ENCODE measurements at regions not wholly inside any gene's neighbourhood (a gene's known extent, or its start where the extent isn't known, plus 50 kb on each side); places are given as distances from the start of the nearest gene placed in this dataset.
"Not testable (repeated sequence)": the region's sequence is repeated elsewhere in the genome, so short reads cannot be mapped to it uniquely, and the experiment has no call there.

DNA sequence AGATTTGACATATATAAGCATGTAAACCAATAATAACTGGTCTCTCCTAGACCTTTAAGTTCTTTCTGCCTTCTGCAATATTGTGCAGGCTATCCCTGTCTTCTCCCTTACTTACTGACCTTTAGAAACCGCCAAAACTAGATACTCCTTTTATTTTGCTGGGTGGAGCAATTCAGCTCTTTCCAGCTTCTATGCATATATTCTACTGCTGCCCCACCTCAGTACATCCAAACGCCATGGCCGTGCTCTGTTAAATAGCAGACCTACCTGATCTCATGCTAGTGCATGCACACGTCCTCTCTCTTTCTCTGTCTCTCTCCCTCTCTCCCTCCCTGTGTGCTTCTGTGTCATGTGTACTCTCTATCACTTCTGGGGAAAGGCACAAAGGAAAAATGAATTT is 76.7 kb upstream of the CAPRIN1 start:
- FAIRE-seq (no peak), DNase-seq (ENCODE audit: extremely low spot score, insufficient read length, low read depth) (no peak)

- not testable (repeated sequence) for DNase-seq (ENCODE audit: extremely low spot score, insufficient read length, low read depth); FAIRE-seq
Observed at GRCh38 chr11:33971530-33971929, 79.7 kb upstream of the LMO2 start.

DNA sequence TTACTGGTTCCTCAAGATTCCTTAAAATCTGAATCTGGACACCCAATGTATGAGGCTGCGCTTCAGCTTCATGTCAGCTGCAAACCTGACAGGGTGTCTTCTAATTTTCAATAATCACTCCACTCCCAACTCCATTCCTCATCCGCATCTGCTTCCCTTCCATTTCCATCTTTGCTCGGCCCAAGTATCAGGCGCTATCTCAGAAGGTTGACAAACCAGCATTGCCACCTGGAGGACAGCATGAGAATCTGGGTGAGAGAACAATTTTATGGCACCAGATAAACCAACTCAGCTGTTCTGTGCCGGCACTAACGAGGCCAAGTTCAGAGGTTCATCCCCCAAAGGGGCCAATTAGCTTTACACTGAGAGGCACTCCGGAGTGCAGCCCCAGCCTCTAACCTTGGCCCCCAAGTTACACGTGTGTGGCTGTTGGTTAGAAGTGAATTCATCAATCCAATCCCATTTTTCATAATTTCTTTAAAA is 79.1 kb upstream of the LMO2 start:
- FAIRE-seq: peak; percentile 81
- peak; percentile 33 for DNase-seq (ENCODE audit: extremely low spot score, insufficient read length, low read depth)

GRCh38 chr11:33967451-33967850 is 75.6 kb upstream of the LMO2 start:
- DNase-seq (ENCODE audit: extremely low spot score, insufficient read length, low read depth): no peak
- no peak for FAIRE-seq

DNA sequence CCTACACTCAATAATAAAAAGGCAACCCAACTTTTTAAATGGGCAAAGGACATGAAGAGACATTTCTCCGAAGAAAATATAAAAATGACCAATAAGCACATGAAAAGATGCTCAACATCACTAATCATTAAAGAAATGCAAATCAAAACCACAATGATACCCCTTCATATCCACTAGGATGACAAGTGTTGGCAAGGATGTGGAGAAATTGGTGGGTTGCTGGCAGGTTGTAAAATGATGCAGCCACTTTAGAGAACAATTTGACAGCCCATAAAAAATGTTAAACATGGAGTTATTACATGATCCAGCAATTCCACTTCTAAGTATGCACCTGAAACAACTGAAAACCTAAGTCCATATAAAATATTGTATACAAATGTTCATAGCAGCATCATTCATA is 73.2 kb upstream of the LMO2 start:
- DNase-seq (ENCODE audit: extremely low spot score, insufficient read length, low read depth) (no peak), FAIRE-seq (no peak)

GRCh38 chr11:33959855-33960400 is 68.1 kb upstream of the LMO2 start:
- DNase-seq (ENCODE audit: extremely low spot score, insufficient read length, low read depth) (no peak), FAIRE-seq (no peak)

GRCh38 chr11:33957304-33957917 is 65.5 kb upstream of the LMO2 start:
- DNase-seq (ENCODE audit: extremely low spot score, insufficient read length, low read depth) (no peak), FAIRE-seq (no peak)

DNA sequence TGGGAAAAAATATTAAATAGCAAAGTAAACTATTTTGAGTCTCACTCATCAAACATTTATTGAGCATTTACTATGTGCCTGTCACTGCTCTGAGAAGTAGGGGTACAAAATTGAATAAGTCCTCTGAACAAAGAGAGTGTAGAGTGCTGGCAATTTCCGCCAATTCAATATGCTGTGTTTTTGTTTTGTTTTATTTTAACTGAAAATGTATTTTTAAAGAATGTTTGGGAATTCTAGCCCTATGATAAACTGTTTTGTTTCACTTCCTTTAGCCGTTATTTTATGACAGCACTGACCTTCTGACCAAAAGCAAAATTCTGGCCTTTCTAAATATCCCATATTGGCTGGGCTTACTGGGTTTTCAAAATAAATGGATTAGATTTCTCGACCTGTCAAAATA is 64.7 kb upstream of the LMO2 start:
- no peak for DNase-seq (ENCODE audit: extremely low spot score, insufficient read length, low read depth)

GRCh38 chr11:33953289-33953688 is 61.4 kb upstream of the LMO2 start:
- FAIRE-seq (no peak), DNase-seq (ENCODE audit: extremely low spot score, insufficient read length, low read depth) (no peak)

More for the DNA sequence above, 64.7 kb upstream of the LMO2 start:
- FAIRE-seq: no peak

DNA sequence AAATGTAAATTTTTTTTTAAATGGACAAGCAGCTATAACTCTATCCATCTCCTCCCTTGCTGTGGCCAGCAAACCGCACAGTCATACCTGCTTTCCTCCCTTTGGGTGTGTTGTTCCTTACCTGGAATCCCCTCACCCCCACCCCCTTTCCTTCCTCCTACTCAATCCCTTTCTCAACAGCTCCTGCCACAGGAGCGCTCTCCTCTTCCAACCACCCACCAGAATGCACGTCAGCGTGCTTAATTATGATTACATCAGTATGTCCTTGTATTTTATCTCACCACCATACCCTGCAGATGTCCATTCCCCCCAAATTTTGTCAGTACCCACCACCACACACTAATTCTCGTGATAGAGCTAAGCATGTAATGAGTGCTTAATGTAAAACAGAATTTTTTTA is 60.9 kb upstream of the LMO2 start:
- DNase-seq (ENCODE audit: extremely low spot score, insufficient read length, low read depth) (no peak), FAIRE-seq (no peak)

GRCh38 chr11:33949252-33949913 is 57.5 kb upstream of the LMO2 start:
- no peak for DNase-seq (ENCODE audit: extremely low spot score, insufficient read length, low read depth)
- FAIRE-seq: no peak

DNA sequence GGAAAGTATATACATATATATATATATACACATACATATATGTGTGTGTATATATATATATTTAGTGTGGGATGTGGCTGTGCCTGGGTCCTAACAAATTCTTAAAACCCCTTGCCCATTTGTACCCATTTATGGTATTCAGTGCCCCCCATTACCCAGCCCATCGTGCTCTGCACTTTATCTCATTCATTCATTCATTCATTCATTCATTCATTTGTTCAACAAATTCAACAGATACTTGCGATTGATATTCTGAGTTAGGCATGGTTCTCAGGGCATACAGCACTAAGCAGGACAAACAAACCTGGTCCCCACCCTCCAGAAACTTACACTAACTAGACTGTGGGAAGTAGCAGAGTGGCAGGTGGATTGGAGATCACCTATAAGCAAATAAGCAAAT is 56.6 kb upstream of the LMO2 start:
- DNase-seq (ENCODE audit: extremely low spot score, insufficient read length, low read depth): no peak
- FAIRE-seq: no peak

GRCh38 chr11:33947918-33948317 is 56.0 kb upstream of the LMO2 start:
- not testable (repeated sequence) for FAIRE-seq; DNase-seq (ENCODE audit: extremely low spot score, insufficient read length, low read depth)

- DNase-seq (ENCODE audit: extremely low spot score, insufficient read length, low read depth): no peak
- FAIRE-seq: no peak
Observed at GRCh38 chr11:33946930-33947329, 55.1 kb upstream of the LMO2 start.

DNA sequence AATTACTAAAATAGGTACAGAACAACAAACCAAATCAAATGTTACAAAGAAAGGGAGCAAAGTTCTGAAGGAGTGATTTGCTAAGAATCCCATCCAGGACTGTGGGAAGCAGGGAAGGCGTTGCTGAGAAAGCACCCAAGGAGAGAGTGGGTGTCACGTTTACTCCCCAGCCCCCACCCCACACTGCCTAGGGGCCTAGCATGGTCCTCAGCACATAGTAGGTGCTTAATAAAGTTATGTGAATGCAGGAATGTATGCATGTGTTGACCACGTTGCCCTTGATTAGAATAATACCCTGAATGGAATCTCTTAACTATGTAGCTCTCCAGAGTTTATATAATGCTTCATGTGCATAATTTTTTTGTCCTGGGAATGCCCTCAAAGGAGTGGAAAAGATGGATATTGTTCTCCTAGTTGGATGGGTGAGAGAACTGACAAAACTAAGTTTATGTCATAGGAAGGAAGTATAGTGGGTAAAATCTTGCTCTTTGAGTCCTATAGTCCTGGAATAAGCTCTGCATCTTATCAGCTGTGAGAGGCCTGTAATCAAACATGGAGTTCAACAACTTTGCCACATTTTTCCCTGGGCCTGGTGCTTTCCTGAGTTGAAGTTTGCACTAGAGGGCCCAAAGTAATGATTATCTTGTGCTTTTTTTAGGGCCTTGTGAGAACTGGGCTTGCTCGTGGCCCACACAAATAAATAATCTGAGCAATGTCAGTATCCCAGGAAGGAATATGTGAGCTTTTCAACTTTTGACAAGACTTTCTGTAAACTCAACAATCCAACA is 53.8 kb upstream of the LMO2 start:
- DNase-seq (ENCODE audit: extremely low spot score, insufficient read length, low read depth): no peak

GRCh38 chr11:33944693-33945424 is 53.0 kb upstream of the LMO2 start:
- FAIRE-seq (no peak), DNase-seq (ENCODE audit: extremely low spot score, insufficient read length, low read depth) (no peak)

More for the DNA sequence above, 53.8 kb upstream of the LMO2 start:
- no peak for FAIRE-seq

- DNase-seq (ENCODE audit: extremely low spot score, insufficient read length, low read depth) (no peak), FAIRE-seq (no peak)
Observed at GRCh38 chr11:33944345-33944692, 52.4 kb upstream of the LMO2 start.

DNA sequence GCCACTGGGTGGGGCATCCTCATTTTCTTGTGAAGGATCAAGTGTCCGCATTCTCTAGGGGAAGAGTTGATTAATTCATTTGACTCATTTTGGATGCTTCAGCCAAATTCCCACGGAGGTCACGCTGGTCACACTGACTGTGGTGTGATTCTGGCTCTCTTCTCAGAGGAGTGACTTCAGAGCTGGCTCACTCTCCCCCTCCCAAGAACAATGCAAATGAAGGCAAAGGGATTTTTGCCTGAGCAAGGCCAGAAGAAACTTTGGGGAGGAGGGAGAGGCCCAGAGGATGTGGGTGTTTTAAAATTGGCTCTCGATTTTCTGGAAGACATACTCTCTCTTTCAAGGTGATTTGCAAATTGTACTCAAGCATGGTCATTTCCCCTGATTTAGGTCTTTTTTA is 51.1 kb upstream of the LMO2 start:
- DNase-seq (ENCODE audit: extremely low spot score, insufficient read length, low read depth): no peak
- FAIRE-seq: peak; percentile 65

GRCh38 chr11:33941637-33942160 is 49.8 kb upstream of the LMO2 start:
- FAIRE-seq (no peak), DNase-seq (ENCODE audit: extremely low spot score, insufficient read length, low read depth) (no peak)
